IPS DF 6.9 (cell line): ENCODE measurements at regions not wholly inside any gene's neighbourhood (a gene's known extent, or its start where the extent isn't known, plus 50 kb on each side); places are given as distances from the start of the nearest gene placed in this dataset.
"Not testable (repeated sequence)": the region's sequence is repeated elsewhere in the genome, so short reads cannot be mapped to it uniquely, and the experiment has no call there.

Experiments used
- DNase-seq: peaks from one replicate; pipeline ENCODE4 v3.0.0-alpha.2; 2013; ENCODE audit warnings: low read depth, low spot score
- H3K27ac ChIP-seq: one replicate; pipeline ENCODE4 v1.5.1; 2013; ENCODE audit warnings: low read length, control low read depth
- H3K27me3 ChIP-seq: 2 replicates; pipeline ENCODE4 v1.6.1; 2013; ENCODE audit warnings: mild to moderate bottlenecking, low read length; ENCODE audit not compliant: control insufficient read depth, insufficient read depth
- H3K36me3 ChIP-seq: 2 replicates; pipeline ENCODE4 v1.6.1; 2013; ENCODE audit warnings: low read length; ENCODE audit not compliant: control insufficient read depth, insufficient read depth
- H3K4me1 ChIP-seq: 2 replicates; pipeline ENCODE4 v1.6.1; 2013; ENCODE audit warnings: low read length; ENCODE audit not compliant: control insufficient read depth, insufficient read depth
- H3K4me3 ChIP-seq: 2 replicates; pipeline ENCODE4 v1.5.1; 2013; ENCODE audit warnings: mild to moderate bottlenecking, low read length
- H3K9me3 ChIP-seq: 2 replicates; pipeline ENCODE4 v1.6.1; 2013; ENCODE audit warnings: low read length, inconsistent platforms; ENCODE audit not compliant: control insufficient read depth, insufficient read depth
- WGBS: extraction: QIAGEN DNeasy Blood & Tissue Kit; methylation state at CpG from one replicate; pipeline ENCODE4 v1.1.7; 2013; ENCODE audit warnings: mixed read lengths, missing lambda C conversion rate; ENCODE audit not compliant: insufficient read length, insufficient coverage; 5-methylcytosine and 5-hydroxymethylcytosine counted together

DNA sequence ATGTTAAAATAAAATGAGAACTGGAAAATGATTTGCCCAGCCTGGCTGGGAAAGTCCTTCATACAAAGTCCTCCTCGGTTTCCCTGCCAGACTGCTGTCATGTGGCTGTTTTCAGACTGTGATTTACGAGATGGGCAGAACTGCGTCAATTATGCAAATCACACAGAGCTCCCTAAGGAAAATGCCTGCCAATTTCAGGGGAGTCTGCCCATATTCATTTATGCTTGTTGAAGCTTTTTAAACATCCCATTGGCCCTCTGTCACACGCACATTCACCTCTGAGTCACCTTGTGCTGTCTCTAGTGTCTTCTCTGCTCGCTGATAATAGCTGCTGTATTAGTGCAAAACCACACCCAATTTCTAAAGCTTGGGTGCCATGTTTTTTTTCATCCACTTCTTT is 81.7 kb upstream of the FAM20A start:
- H3K27me3 ChIP-seq, result no peaks in the 10 kb centered on the region
- no CpG with 5 or more reads among the region's 5 CpGs for WGBS

GRCh38 chr17:68679882-68680281 is 78.7 kb upstream of the FAM20A start:
- WGBS, result no CpG with 5 or more reads among the region's 1 CpG
- H3K9me3 ChIP-seq, result no peaks in the 10 kb centered on the region
- no peaks in the 10 kb centered on the region for H3K4me1 ChIP-seq
- H3K27ac ChIP-seq, result no peak overlapping the region
- no peak overlapping the region for H3K4me3 ChIP-seq
- no peaks in the 10 kb centered on the region for H3K27me3 ChIP-seq
- no peak for DNase-seq
- H3K36me3 ChIP-seq, result no peaks in the 10 kb centered on the region

More for the DNA sequence above, 81.7 kb upstream of the FAM20A start:
- DNase-seq, result no peak
- H3K9me3 ChIP-seq, result no peaks in the 10 kb centered on the region
- H3K4me1 ChIP-seq, result no peaks in the 10 kb centered on the region
- H3K4me3 ChIP-seq, result no peak overlapping the region
- H3K27ac ChIP-seq, result no peak overlapping the region
- no peaks in the 10 kb centered on the region for H3K36me3 ChIP-seq

GRCh38 chr17:68676856-68677255 is 75.7 kb upstream of the FAM20A start:
- DNase-seq, result no peak
- WGBS, result no CpG with 5 or more reads among the region's 8 CpGs
- no peak overlapping the region for H3K27ac ChIP-seq
- no peaks in the 10 kb centered on the region for H3K9me3 ChIP-seq
- no peaks in the 10 kb centered on the region for H3K36me3 ChIP-seq
- H3K4me3 ChIP-seq, result no peak overlapping the region
- H3K4me1 ChIP-seq, result no peaks in the 10 kb centered on the region
- H3K27me3 ChIP-seq, result no peaks in the 10 kb centered on the region

- DNase-seq, result no peak
- Histone ChIP-seq H3K4me3 (no peak overlapping the region), H3K4me1 (no peaks in the 10 kb centered on the region), H3K36me3 (no peaks in the 10 kb centered on the region), H3K9me3 (no peaks in the 10 kb centered on the region), H3K27me3 (no peaks in the 10 kb centered on the region), H3K27ac (no peak overlapping the region)
- no CpG with 5 or more reads among the region's 5 CpGs for WGBS
These were observed 74.6 kb upstream of the FAM20A start for GRCh38 chr17:68675723-68676122.

DNA sequence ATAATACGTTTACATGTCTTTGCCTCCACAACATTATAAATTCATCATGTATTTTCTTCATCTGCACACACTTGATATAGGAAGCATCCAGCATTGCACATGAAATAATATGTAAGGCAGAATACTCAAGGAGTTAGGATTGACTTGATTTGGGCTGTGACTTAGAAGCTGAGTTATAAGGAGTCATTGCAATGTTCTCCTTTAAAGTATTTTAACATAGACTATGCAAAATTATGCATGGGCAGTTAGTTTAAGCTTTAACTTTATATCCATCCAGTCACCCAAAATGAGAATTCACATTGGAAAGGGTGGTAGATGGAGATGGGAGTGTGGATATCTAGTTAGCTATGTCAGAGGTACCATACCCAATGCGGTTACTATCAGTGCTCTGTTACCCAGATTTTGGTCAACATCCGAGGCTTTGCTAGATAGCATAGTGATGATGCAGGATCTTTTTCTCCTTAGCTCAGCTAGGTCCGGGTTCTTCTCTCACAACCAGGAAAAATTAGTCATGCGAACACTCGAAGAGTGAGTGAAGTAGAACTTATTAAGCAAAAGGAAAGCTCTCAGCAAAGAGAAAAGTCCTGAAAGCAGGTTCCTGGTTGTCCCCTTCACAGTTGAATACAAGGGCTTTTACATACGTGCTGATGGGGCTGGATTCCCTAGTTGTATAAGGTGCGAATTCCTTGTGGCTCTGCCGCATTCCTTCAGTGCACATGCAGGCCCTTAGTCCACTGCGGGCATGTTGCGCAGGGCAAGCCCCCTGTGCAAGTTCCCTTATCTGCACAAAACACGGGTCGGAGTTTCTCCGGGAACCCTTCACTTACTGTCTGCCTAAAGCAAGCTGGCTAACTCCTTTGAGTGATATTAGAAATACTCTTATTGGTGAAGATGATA is 73.1 kb upstream of the FAM20A start:
- Histone ChIP-seq H3K36me3 (no peaks in the 10 kb centered on the region), H3K27ac (no peak overlapping the region), H3K27me3 (no peaks in the 10 kb centered on the region), H3K4me1 (no peaks in the 10 kb centered on the region), H3K4me3 (no peak overlapping the region), H3K9me3 (no peaks in the 10 kb centered on the region)
- 100% methylated on average over 1 of the region's 14 CpGs for WGBS
- no peak for DNase-seq

DNA sequence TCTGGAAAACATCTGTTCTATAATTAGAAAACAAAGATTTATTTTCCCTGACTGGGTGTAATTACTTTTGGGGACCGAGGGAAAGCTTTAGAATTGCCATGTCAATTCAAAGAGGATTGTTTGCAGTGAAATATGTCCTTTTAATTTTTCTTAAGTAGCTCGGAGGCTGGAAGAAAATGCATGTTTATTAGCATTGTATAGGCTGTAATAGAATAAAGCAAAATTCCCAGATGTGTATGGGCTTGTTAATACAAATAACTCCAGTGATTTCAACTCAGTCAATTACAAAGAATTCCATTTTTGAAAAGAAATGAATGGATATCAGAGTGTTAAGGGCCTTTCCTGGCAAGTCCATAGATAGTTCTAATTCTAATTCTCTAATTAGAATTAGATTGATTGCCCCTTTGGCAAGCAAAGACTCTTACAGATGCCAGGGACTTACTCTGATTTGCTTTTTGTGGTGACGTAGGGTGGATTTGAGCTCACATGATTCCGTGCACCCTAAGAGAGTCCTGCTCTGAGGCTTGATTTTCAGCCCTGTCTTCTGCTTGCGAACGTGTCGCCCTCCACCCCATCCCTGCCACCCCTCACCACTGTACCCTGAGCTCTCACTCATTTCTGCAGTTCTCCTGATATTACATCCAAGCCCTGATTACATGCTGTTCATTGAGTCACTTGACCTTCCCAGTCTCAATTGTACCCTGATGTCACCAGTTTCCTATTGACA is 70.0 kb upstream of the FAM20A start:
- H3K4me3 ChIP-seq, result no peak overlapping the region
- H3K9me3 ChIP-seq, result no peaks in the 10 kb centered on the region
- DNase-seq, result no peak
- WGBS, result no CpG with 5 or more reads among the region's 7 CpGs
- no peak overlapping the region for H3K27ac ChIP-seq
- no peaks in the 10 kb centered on the region for H3K36me3 ChIP-seq
- no peaks in the 10 kb centered on the region for H3K4me1 ChIP-seq
- no peaks in the 10 kb centered on the region for H3K27me3 ChIP-seq

GRCh38 chr17:68666438-68666837 is 65.3 kb upstream of the FAM20A start:
- H3K27me3 ChIP-seq, DNase-seq, H3K36me3 ChIP-seq, H3K9me3 ChIP-seq, H3K27ac ChIP-seq, H3K4me1 ChIP-seq, H3K4me3 ChIP-seq: not testable (repeated sequence)
- no CpG with 5 or more reads among the region's 5 CpGs for WGBS

DNA sequence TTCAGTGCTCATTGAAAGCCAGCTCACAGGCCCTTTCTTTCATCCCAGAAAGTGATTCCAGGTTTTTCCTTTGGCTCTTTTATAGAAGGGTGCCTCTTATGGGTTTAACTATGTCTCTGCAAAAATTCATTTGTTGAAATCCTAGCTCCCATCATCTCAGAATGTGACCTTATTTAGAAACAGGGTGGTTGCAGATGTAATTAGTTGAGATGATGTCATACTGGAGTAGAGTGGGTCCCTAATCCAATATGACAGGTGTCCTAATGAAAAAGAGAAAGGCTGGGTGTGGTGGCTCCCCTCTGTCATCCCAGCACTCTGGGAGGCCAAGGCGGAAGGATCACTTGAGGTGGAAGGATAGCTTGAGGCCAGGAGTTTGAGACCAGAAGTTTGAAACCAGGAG is 64.2 kb upstream of the FAM20A start:
- no CpG with 5 or more reads among the region's 1 CpG for WGBS
- Histone ChIP-seq H3K27me3 (no peaks in the 10 kb centered on the region), H3K9me3 (no peaks in the 10 kb centered on the region), H3K36me3 (no peaks in the 10 kb centered on the region), H3K4me1 (peaks cover 3% of the 10 kb centered on the region), H3K4me3 (no peak overlapping the region), H3K27ac (no peak overlapping the region)
- no peak for DNase-seq

- WGBS, result no CpG with 5 or more reads among the region's 2 CpGs
- Histone ChIP-seq H3K27ac (no peak overlapping the region), H3K4me3 (no peak overlapping the region), H3K36me3 (no peaks in the 10 kb centered on the region), H3K27me3 (no peaks in the 10 kb centered on the region), H3K9me3 (no peaks in the 10 kb centered on the region), H3K4me1 (peaks cover 4% of the 10 kb centered on the region)
- no peak for DNase-seq
These were observed 61.3 kb upstream of the FAM20A start for GRCh38 chr17:68662479-68662878.

GRCh38 chr17:68662037-68662432 is 60.9 kb upstream of the FAM20A start:
- H3K27ac ChIP-seq, result no peak overlapping the region
- no CpG with 5 or more reads among the region's 4 CpGs for WGBS
- no peaks in the 10 kb centered on the region for H3K27me3 ChIP-seq
- peaks cover 4% of the 10 kb centered on the region for H3K4me1 ChIP-seq
- H3K36me3 ChIP-seq, result no peaks in the 10 kb centered on the region
- H3K9me3 ChIP-seq, result no peaks in the 10 kb centered on the region
- H3K4me3 ChIP-seq, result no peak overlapping the region
- DNase-seq, result no peak
